H1 (cell line): ENCODE measurements at regions not wholly inside any gene's neighbourhood (a gene's known extent, or its start where the extent isn't known, plus 50 kb on each side); places are given as distances from the start of the nearest gene placed in this dataset.

Experiments
- CTCF ChIA-PET: fragments of 300-600 bp; sonication (Branson Sonifier 250); formaldehyde crosslinking; loops from one replicate; lab custom pipeline; 2021; ENCODE audit not compliant: partially characterized antibody; lab: Charles Lee
- POLR2A ChIA-PET: fragments of 300-600 bp; sonication (Branson Sonifier 250); formaldehyde crosslinking; loops from one replicate; lab custom pipeline; 2021; ENCODE audit warnings: inconsistent platforms; ENCODE audit not compliant: partially characterized antibody; lab: Charles Lee
- DNase-seq, 2 experiments: peaks; one replicate each; pipeline versions ENCODE4 v3.0.0 to v3.0.0-alpha.2; 2010 to 2022; ENCODE audit warnings: low spot score in 2 of 2, low read depth in 1 of 2, mixed read lengths in 1 of 2
- FAIRE-seq: peaks from 2 replicates; lab custom pipeline; 2011; peaks lifted over from hg19 to GRCh38; lab: Jason Lieb, UNC
- H2AFZ ChIP-seq: 2 replicates; pipeline ENCODE4 v1.8.1; 2012; ENCODE audit warnings: low read length, inconsistent platforms
- H2AK5ac ChIP-seq: 2 replicates; pipeline ENCODE4 v1.6.1; 2013; ENCODE audit warnings: low read depth, low read length
- H2BK120ac ChIP-seq: replicated peaks from 2 replicates; pipeline ENCODE3; 2013; ENCODE audit warnings: low read depth, low read length, inconsistent platforms
- H2BK12ac ChIP-seq: 2 replicates; pipeline ENCODE4 v1.6.1; 2013; ENCODE audit warnings: low read depth, low read length
- H2BK15ac ChIP-seq: 2 replicates; pipeline ENCODE4 v1.6.1; 2013; ENCODE audit warnings: low read length
- H2BK20ac ChIP-seq: 2 replicates; pipeline ENCODE4 v1.6.1; 2013; ENCODE audit warnings: low read length
- H2BK5ac ChIP-seq: 2 replicates; pipeline ENCODE4 v1.6.1; 2013; ENCODE audit warnings: low read depth, low read length
- H3K14ac ChIP-seq: 2 replicates; pipeline ENCODE4 v1.6.1; 2013; ENCODE audit warnings: inconsistent platforms; ENCODE audit not compliant: insufficient read length
- H3K18ac ChIP-seq: 2 replicates; pipeline ENCODE4 v1.6.1; 2013; ENCODE audit warnings: low read length; ENCODE audit errors: extremely low read depth
- H3K23ac ChIP-seq: 2 replicates; pipeline ENCODE4 v1.6.1; 2013; ENCODE audit warnings: inconsistent platforms; ENCODE audit not compliant: insufficient read length
- H3K23me2 ChIP-seq: 2 replicates; pipeline ENCODE4 v1.6.1; 2013; ENCODE audit warnings: low read depth, low read length
- H3K27ac ChIP-seq: 2 replicates; pipeline ENCODE4 v1.6.1; 2011; ENCODE audit warnings: low read depth, low read length, inconsistent platforms
- H3K27me3 ChIP-seq, 4 experiments: replicated peaks in 1 of 4; 1 replicate in 1 of 4; 2 replicates in 3 of 4; pipeline versions ENCODE4 v1.6.1 to v1.8.1; 2011 to 2013; ENCODE audit warnings: low read length in 3 of 4, mild to moderate bottlenecking in 3 of 4, inconsistent platforms in 2 of 4, mixed read lengths in 2 of 4, moderate library complexity in 1 of 4; ENCODE audit not compliant: control insufficient read depth in 3 of 4, insufficient read depth in 3 of 4; ENCODE audit errors: extremely low read depth in 1 of 4
- H3K36me3 ChIP-seq, 4 experiments: 2 replicates each; pipeline versions ENCODE4 v1.6.1 to v1.8.1; 2011 to 2013; ENCODE audit warnings: mild to moderate bottlenecking in 4 of 4, low read length in 3 of 4, moderate library complexity in 2 of 4, control low read depth in 1 of 4, inconsistent platforms in 1 of 4; ENCODE audit not compliant: insufficient read depth in 4 of 4, control insufficient read depth in 2 of 4
- H3K4ac ChIP-seq: replicated peaks from 2 replicates; pipeline ENCODE3; 2013; ENCODE audit warnings: low read length, low read depth, mixed read lengths, inconsistent platforms; ENCODE audit not compliant: insufficient read length
- H3K4me1 ChIP-seq, 4 experiments: replicated peaks in 1 of 4; 1 replicate in 1 of 4; 2 replicates in 3 of 4; pipeline versions ENCODE4 v1.6.1 to v1.8.1; 2011 to 2013; ENCODE audit warnings: low read length in 3 of 4, inconsistent platforms in 2 of 4, mixed read lengths in 1 of 4; ENCODE audit not compliant: insufficient read depth in 4 of 4, control insufficient read depth in 3 of 4
- H3K4me2 ChIP-seq, 2 experiments: 2 replicates each; pipeline versions ENCODE4 v1.6.1 to v1.8.1; 2011 to 2013; ENCODE audit warnings: low read depth in 2 of 2, low read length in 2 of 2, control low read depth in 1 of 2, inconsistent platforms in 1 of 2, mild to moderate bottlenecking in 1 of 2; ENCODE audit not compliant: insufficient read depth in 1 of 2
- H3K4me3 ChIP-seq, 4 experiments: fragments of 200-600, 300-600 bp in 1 of 4; sonication (generic), shearing (Covaris generic), sonication (Bioruptor Twin) in 1 of 4; 2 replicates each; pipeline versions ENCODE4 v1.5.1 to v1.8.1; 2011 to 2016; ENCODE audit warnings: low read length in 4 of 4, low read depth in 3 of 4, control low read depth in 2 of 4, inconsistent platforms in 2 of 4, mild to moderate bottlenecking in 2 of 4, mixed read lengths in 1 of 4, moderate library complexity in 1 of 4; ENCODE audit not compliant: insufficient read depth in 2 of 4; ENCODE audit errors: extremely low read depth in 1 of 4
- H3K56ac ChIP-seq: replicated peaks from 2 replicates; pipeline ENCODE3; 2013; ENCODE audit warnings: low read depth, mild to moderate bottlenecking, mixed read lengths, low read length, inconsistent platforms; ENCODE audit not compliant: insufficient read length
- H3K79me1 ChIP-seq: 2 replicates; pipeline ENCODE4 v1.6.1; 2013; ENCODE audit warnings: low read depth, low read length, control low read depth
- H3K79me2 ChIP-seq, 2 experiments: 2 replicates each; pipeline versions ENCODE4 v1.6.1 to v1.8.1; 2012 to 2013; ENCODE audit warnings: low read length in 2 of 2, mild to moderate bottlenecking in 2 of 2, inconsistent platforms in 1 of 2; ENCODE audit not compliant: insufficient read depth in 2 of 2, control insufficient read depth in 1 of 2
- H3K9ac ChIP-seq, 4 experiments: replicated peaks in 1 of 4; 1 replicate in 1 of 4; 2 replicates in 3 of 4; pipeline versions ENCODE4 v1.6.1 to v1.8.1; 2011 to 2013; ENCODE audit warnings: low read depth in 3 of 4, low read length in 3 of 4, control low read depth in 2 of 4, mild to moderate bottlenecking in 2 of 4, moderate library complexity in 2 of 4, inconsistent platforms in 1 of 4; ENCODE audit errors: extremely low read depth in 1 of 4
- H3K9me3 ChIP-seq, 2 experiments: 2 replicates each; pipeline versions ENCODE4 v1.6.1 to v1.8.1; 2012 to 2013; ENCODE audit warnings: mild to moderate bottlenecking in 2 of 2, moderate library complexity in 2 of 2, control low read depth in 1 of 2, inconsistent platforms in 1 of 2, low read depth in 1 of 2, low read length in 1 of 2, mixed read lengths in 1 of 2; ENCODE audit not compliant: insufficient read depth in 2 of 2
- H4K20me1 ChIP-seq, 2 experiments: replicated peaks in 1 of 2; 2 replicates each; pipeline versions ENCODE3 to v1.8.1; 2011 to 2013; ENCODE audit warnings: inconsistent platforms in 2 of 2, low read length in 2 of 2, mild to moderate bottlenecking in 1 of 2; ENCODE audit not compliant: insufficient read depth in 2 of 2, control insufficient read depth in 1 of 2
- H4K5ac ChIP-seq: 2 replicates; pipeline ENCODE4 v1.6.1; 2013; ENCODE audit warnings: low read length, low read depth, mixed read lengths, inconsistent platforms; ENCODE audit not compliant: insufficient read length
- H4K8ac ChIP-seq: 2 replicates; pipeline ENCODE4 v1.8.0; 2013; ENCODE audit warnings: mild to moderate bottlenecking, moderate library complexity, low read length, inconsistent platforms; ENCODE audit not compliant: insufficient read depth; ENCODE audit errors: extremely low read depth
- H4K91ac ChIP-seq: replicated peaks from 2 replicates; pipeline ENCODE3; 2013; ENCODE audit warnings: low read length, mixed read lengths, inconsistent platforms; ENCODE audit not compliant: insufficient read length
- ATF2 ChIP-seq: IDR thresholded peaks from 2 replicates; pipeline ENCODE4 v1.6.1; 2012; ENCODE audit warnings: low read length, inconsistent platforms
- BCL11A ChIP-seq, 2 experiments: IDR thresholded peaks; one replicate each; pipeline ENCODE4 v1.6.1; 2011; ENCODE audit warnings: low read depth in 2 of 2, low read length in 2 of 2, mild to moderate bottlenecking in 2 of 2
- FOSL1 ChIP-seq: IDR thresholded peaks from 2 replicates; pipeline ENCODE4 v1.6.1; 2011; ENCODE audit warnings: mild to moderate bottlenecking, low read depth, low read length, moderate library complexity; ENCODE audit not compliant: insufficient read depth
- GABPA ChIP-seq: IDR thresholded peaks from 2 replicates; pipeline ENCODE4 v1.6.1; 2011; ENCODE audit warnings: mild to moderate bottlenecking, low read length, moderate library complexity, borderline replicate concordance; ENCODE audit not compliant: insufficient read depth
- JUND ChIP-seq: IDR thresholded peaks from 2 replicates; pipeline ENCODE4 v1.6.1; 2011; ENCODE audit warnings: mild to moderate bottlenecking, improper control_type of control experiment, low read length
- KDM1A ChIP-seq: fragments of 200-600, 300-600 bp; sonication (generic); IDR thresholded peaks from 2 replicates; pipeline ENCODE4 v1.7.1; 2016; ENCODE audit warnings: mild to moderate bottlenecking, low read length, borderline replicate concordance
- NANOG ChIP-seq: IDR thresholded peaks from 2 replicates; pipeline ENCODE4 v1.6.1; 2011; ENCODE audit warnings: low read length, low read depth, mild to moderate bottlenecking, inconsistent platforms; ENCODE audit not compliant: insufficient read depth, poor library complexity, severe bottlenecking
- PHF8 ChIP-seq: fragments of 200-600 bp; sonication (generic); conservative IDR thresholded peaks from 2 replicates; pipeline ENCODE4 v1.7.1; 2012; ENCODE audit warnings: low read depth, mild to moderate bottlenecking, inconsistent platforms, low read length, moderate library complexity
- POLR2A ChIP-seq, 2 experiments: IDR thresholded peaks; 1 replicate in 1 of 2; 2 replicates in 1 of 2; pipeline ENCODE4 v1.6.1; 2011; ENCODE audit warnings: low read depth in 2 of 2, low read length in 2 of 2, mild to moderate bottlenecking in 2 of 2; ENCODE audit errors: control extremely low read depth in 1 of 2
- RAD21 ChIP-seq, 2 experiments: IDR thresholded peaks in 1 of 2; conservative IDR thresholded peaks in 1 of 2; 2 replicates each; pipeline ENCODE4 v1.6.1; 2011; ENCODE audit warnings: low read depth in 2 of 2, low read length in 2 of 2, improper control_type of control experiment in 1 of 2, inconsistent platforms in 1 of 2, mild to moderate bottlenecking in 1 of 2, moderate library complexity in 1 of 2
- RXRA ChIP-seq: IDR thresholded peaks from 2 replicates; pipeline ENCODE4 v1.6.1; 2011; ENCODE audit warnings: low read depth, mild to moderate bottlenecking, low read length, moderate library complexity; ENCODE audit not compliant: insufficient read depth
- TCF12 ChIP-seq: IDR thresholded peaks from 2 replicates; pipeline ENCODE4 v1.6.1; 2011; ENCODE audit warnings: low read depth, mild to moderate bottlenecking, low read length
- WGBS, 2 experiments: shearing (Covaris generic) in 1 of 2; methylation state at CpG; one replicate each; pipeline versions ENCODE4 v1.1.6 to v1.1.7; 2013 to 2015; ENCODE audit warnings: low lambda C conversion rate in 2 of 2, mixed read lengths in 2 of 2, inconsistent platforms in 1 of 2, low coverage in 1 of 2, missing lambda C conversion rate in 1 of 2; ENCODE audit not compliant: insufficient replicate concordance in 2 of 2, insufficient coverage in 1 of 2, insufficient read length in 1 of 2; ENCODE audit errors: extremely low coverage in 1 of 2, missing lambda C conversion rate in 1 of 2; 5-methylcytosine and 5-hydroxymethylcytosine counted together

- H2BK5ac ChIP-seq, result no peak overlapping the region
- no peaks in the 10 kb centered on the region for H4K20me1 ChIP-seq
- no peak overlapping the region for H2AK5ac ChIP-seq
- H3K56ac ChIP-seq, result no peak overlapping the region
- H3K23me2 ChIP-seq, result no peaks in the 10 kb centered on the region
- H3K4me3 ChIP-seq, result no peak overlapping the region
- no peak overlapping the region for H2BK20ac ChIP-seq
- WGBS, 2 experiments, result 94% methylated on average over 8 of the region's 8 CpGs; no CpG with 5 or more reads in 1 of the 2 experiments
- no peaks in the 10 kb centered on the region for H3K79me1 ChIP-seq
- ChIA-PET CTCF (interaction anchor here (0.9 kb wide), 1 partner anchor 15 kb away, joined by 3 read pairs; no protein-coding TSS in a partner anchor), POLR2A (no interaction called here)
- H3K79me2 ChIP-seq, result no peaks in the 10 kb centered on the region
- H4K8ac ChIP-seq, result no peak overlapping the region
- H3K14ac ChIP-seq, result no peak overlapping the region
- H3K23ac ChIP-seq, result no peak overlapping the region
- no peaks in the 10 kb centered on the region for H3K4me1 ChIP-seq
- no peak for FAIRE-seq
- H4K5ac ChIP-seq, result no peak overlapping the region
- no peak overlapping the region for H2BK12ac ChIP-seq
- H2BK15ac ChIP-seq, result no peak overlapping the region
- H4K91ac ChIP-seq, result no peak overlapping the region
- H3K18ac ChIP-seq, result no peak overlapping the region
- H3K27ac ChIP-seq, result no peak overlapping the region
- H3K9me3 ChIP-seq, result no peaks in the 10 kb centered on the region
- no peak overlapping the region for H2BK120ac ChIP-seq
- DNase-seq, result no peak
- peaks cover 0 to 1% (median 0%) of the 10 kb centered on the region in 4 experiments; a peak in 1 of 7 replicates for H3K27me3 ChIP-seq
- H3K4ac ChIP-seq, result no peak overlapping the region
- H3K4me2 ChIP-seq, result no peak overlapping the region
- H3K36me3 ChIP-seq, result no peaks in the 10 kb centered on the region
- H2AFZ ChIP-seq, result no peak overlapping the region
- no peak overlapping the region for H3K9ac ChIP-seq
- no peak for TF ChIP-seq PHF8
- no peak for TF ChIP-seq BCL11A (IDR thresholded peaks at IDR 0.05; ENCODE audit: low read depth in 2 of 2, low read length in 2 of 2)
- TF ChIP-seq FOSL1, result no peak
- TF ChIP-seq RXRA, result no peak
- TF ChIP-seq GABPA, result no peak
- TF ChIP-seq NANOG, result no peak
- no peak for TF ChIP-seq ATF2
- TF ChIP-seq POLR2A (IDR thresholded peaks at IDR 0.05; ENCODE audit: control extremely low read depth in 1 of 2, low read depth in 2 of 2, low read length in 2 of 2), result no peak
- no peak for TF ChIP-seq KDM1A
- no peak for TF ChIP-seq JUND
- TF ChIP-seq RAD21 (IDR thresholded peaks at IDR 0.05 in 1 of 2, conservative IDR thresholded peaks at IDR 0.05 in 1 of 2; ENCODE audit: low read depth in 2 of 2, low read length in 2 of 2), result no peak
- TF ChIP-seq TCF12, result no peak
Measured at GRCh38 chr3:31157047-31157694, 262.7 kb upstream of the GADL1 start.
